22Rv1 (cell line): ENCODE measurements at regions not wholly inside any gene's neighbourhood (a gene's known extent, or its start where the extent isn't known, plus 50 kb on each side); places are given as distances from the start of the nearest gene placed in this dataset.

Source experiments
- CTCF ChIP-seq: fragments of 450-650 bp; IDR thresholded peaks from 2 replicates; pipeline ENCODE4 v1.5.1; 2017; ENCODE audit warnings: mild to moderate bottlenecking
- ZFX ChIP-seq: fragments of 450-650 bp; IDR thresholded peaks from 2 replicates; pipeline ENCODE4 v1.6.1; 2017; ENCODE audit warnings: antibody characterized with exemption, borderline replicate concordance

- TF ChIP-seq CTCF, result no peak
- no peak for TF ChIP-seq ZFX
Observed at GRCh38 chr4:179485781-179486180, 2043.5 kb upstream of the AGA start.
